NOMO-1 (cell line): ENCODE measurements at regions not wholly inside any gene's neighbourhood (a gene's known extent, or its start where the extent isn't known, plus 50 kb on each side); places are given as distances from the start of the nearest gene placed in this dataset.

Experiments used
- DNase-seq, 2 experiments: peaks; one replicate each; lab custom pipeline; 2025; ENCODE audit not compliant: unreplicated experiment in 2 of 2; lab: John Stamatoyannopoulos, UW

GRCh38 chr4:185862340-185862739 lies 50.3 kb upstream of the SORBS2 start:
- no peak for DNase-seq

GRCh38 chr4:185863946-185864345 lies 52.0 kb upstream of the SORBS2 start:
- no peak for DNase-seq

- no peak for DNase-seq
Observed at GRCh38 chr4:185865901-185866328, 53.9 kb upstream of the SORBS2 start.

- DNase-seq: no peak
Observed at GRCh38 chr4:185867770-185868169, 55.8 kb upstream of the SORBS2 start.

GRCh38 chr4:185868983-185869382 lies 57.0 kb upstream of the SORBS2 start:
- DNase-seq: no peak

GRCh38 chr4:185869427-185869826 lies 57.4 kb upstream of the SORBS2 start:
- no peak for DNase-seq

GRCh38 chr4:185870366-185870765 lies 58.4 kb upstream of the SORBS2 start:
- DNase-seq: no peak

GRCh38 chr4:185872747-185873380 lies 60.9 kb upstream of the SORBS2 start:
- no peak for DNase-seq

GRCh38 chr4:185874516-185875230 lies 62.7 kb upstream of the SORBS2 start:
- DNase-seq: no peak

- DNase-seq: no peak
Observed at GRCh38 chr4:185875316-185875907, 63.4 kb upstream of the SORBS2 start.

GRCh38 chr4:185878633-185879032 lies 66.6 kb upstream of the SORBS2 start:
- DNase-seq: no peak

- DNase-seq: peak in 1 of 2 experiments; percentile 8
Observed at GRCh38 chr4:185879666-185880312, 67.8 kb upstream of the SORBS2 start.

GRCh38 chr4:185880571-185880970 lies 68.6 kb upstream of the SORBS2 start:
- DNase-seq: no peak

GRCh38 chr4:185881430-185881829 lies 69.4 kb upstream of the SORBS2 start:
- no peak for DNase-seq

GRCh38 chr4:185883591-185883990 lies 71.6 kb upstream of the SORBS2 start:
- no peak for DNase-seq

- no peak for DNase-seq
Observed at GRCh38 chr4:185885075-185885474, 73.1 kb upstream of the SORBS2 start.

GRCh38 chr4:185885604-185886003 lies 73.6 kb upstream of the SORBS2 start:
- DNase-seq: no peak

- peak; percentile 54 to 81 for DNase-seq
Observed at GRCh38 chr4:185886832-185887524, 75.0 kb upstream of the SORBS2 start.

GRCh38 chr4:185888676-185889075 lies 76.7 kb upstream of the SORBS2 start:
- DNase-seq: no peak

- DNase-seq: no peak
Observed at GRCh38 chr4:185889585-185889984, 77.6 kb upstream of the SORBS2 start.

- no peak for DNase-seq
Observed at GRCh38 chr4:185890196-185890595, 78.2 kb upstream of the SORBS2 start.
